ENCODE measurements at regions not wholly inside any gene's neighbourhood (a gene's known extent, or its start where the extent isn't known, plus 50 kb on each side); places are given as distances from the start of the nearest gene placed in this dataset.

DNA sequence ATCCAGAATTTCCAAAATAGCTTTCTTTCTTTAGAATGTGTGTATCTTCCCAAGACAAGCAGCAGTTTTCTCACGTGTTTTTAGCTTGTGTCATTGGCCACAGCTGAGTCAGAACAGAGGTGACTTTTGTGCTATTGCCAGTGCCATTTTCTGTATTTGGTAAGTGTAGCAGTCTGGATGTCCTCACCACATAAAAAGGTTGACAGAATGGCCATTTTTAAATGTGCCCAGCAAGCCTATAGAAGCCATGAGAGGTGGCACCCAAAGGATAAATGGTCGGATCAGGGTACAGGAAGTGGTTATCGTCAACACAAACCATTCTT, 269.5 kb upstream of the HSF2 start:
- TF ChIP-seq, protein P1, sequence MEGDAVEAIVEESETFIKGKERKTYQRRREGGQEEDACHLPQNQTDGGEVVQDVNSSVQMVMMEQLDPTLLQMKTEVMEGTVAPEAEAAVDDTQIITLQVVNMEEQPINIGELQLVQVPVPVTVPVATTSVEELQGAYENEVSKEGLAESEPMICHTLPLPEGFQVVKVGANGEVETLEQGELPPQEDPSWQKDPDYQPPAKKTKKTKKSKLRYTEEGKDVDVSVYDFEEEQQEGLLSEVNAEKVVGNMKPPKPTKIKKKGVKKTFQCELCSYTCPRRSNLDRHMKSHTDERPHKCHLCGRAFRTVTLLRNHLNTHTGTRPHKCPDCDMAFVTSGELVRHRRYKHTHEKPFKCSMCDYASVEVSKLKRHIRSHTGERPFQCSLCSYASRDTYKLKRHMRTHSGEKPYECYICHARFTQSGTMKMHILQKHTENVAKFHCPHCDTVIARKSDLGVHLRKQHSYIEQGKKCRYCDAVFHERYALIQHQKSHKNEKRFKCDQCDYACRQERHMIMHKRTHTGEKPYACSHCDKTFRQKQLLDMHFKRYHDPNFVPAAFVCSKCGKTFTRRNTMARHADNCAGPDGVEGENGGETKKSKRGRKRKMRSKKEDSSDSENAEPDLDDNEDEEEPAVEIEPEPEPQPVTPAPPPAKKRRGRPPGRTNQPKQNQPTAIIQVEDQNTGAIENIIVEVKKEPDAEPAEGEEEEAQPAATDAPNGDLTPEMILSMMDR (IDR thresholded peaks at IDR 0.05), result no peak
- TF ChIP-seq POLR2A (IDR thresholded peaks at IDR 0.05), result no peak

Data from thyroid gland (tissue), 4 donors.